Erythroblast (primary cell): ENCODE measurements at regions not wholly inside any gene's neighbourhood (a gene's known extent, or its start where the extent isn't known, plus 50 kb on each side); places are given as distances from the start of the nearest gene placed in this dataset.
"Not testable (repeated sequence)": the region's sequence is repeated elsewhere in the genome, so short reads cannot be mapped to it uniquely, and the experiment has no call there.

Experiments
- GATA1 ChIP-seq: IDR thresholded peaks from 2 replicates; pipeline ENCODE4 v1.6.1; 2011; ENCODE audit warnings: low read depth, mild to moderate bottlenecking, control low read depth, low read length, moderate library complexity
- POLR2A ChIP-seq: IDR thresholded peaks from 2 replicates; pipeline ENCODE4 v1.6.1; 2011; ENCODE audit warnings: mild to moderate bottlenecking, low read length

- TF ChIP-seq POLR2A, GATA1: not testable (repeated sequence)
Measured at GRCh38 chr1:104263110-104263509, 513.4 kb downstream of the AMY1C start.
